ENCODE measurements at regions not wholly inside any gene's neighbourhood (a gene's known extent, or its start where the extent isn't known, plus 50 kb on each side); places are given as distances from the start of the nearest gene placed in this dataset.

GRCh38 chr2:64770137-64770780 is 116.5 kb upstream of the SERTAD2 start:
- DNase-seq: no peak

DNA sequence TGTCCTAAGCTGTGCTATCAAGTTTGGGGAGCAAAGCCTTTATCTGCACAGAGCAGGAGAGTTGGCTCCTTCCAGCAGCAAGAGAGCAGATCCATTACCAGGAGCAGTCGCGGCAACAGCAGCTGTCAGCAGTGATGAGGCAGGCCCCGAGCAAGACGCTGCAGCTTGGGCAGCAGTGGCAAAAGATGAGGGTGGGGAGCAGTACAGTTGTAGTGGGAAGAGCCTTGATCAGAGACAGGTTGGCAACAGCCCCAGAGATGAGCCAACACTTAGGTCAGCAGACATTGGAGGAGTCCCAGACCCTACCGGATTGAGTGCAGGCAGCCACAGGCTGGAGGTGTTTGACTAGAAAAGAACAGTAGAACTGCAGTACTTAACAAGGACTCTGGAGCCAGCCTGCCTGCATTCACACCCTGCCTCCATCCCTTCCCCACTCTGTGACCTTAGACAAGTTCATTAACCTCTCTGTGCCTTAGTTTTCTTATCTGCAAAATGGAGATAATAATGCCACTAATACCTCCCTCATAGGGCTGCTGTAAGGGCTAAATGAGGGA is 117.1 kb upstream of the SERTAD2 start:
- DNase-seq: no peak

GRCh38 chr2:64771737-64772136 is 118.0 kb upstream of the SERTAD2 start:
- DNase-seq: no peak

GRCh38 chr2:64773461-64774118 is 119.9 kb upstream of the SERTAD2 start:
- DNase-seq: no peak

GRCh38 chr2:64777841-64778240 is 124.1 kb upstream of the SERTAD2 start:
- no peak for DNase-seq

DNA sequence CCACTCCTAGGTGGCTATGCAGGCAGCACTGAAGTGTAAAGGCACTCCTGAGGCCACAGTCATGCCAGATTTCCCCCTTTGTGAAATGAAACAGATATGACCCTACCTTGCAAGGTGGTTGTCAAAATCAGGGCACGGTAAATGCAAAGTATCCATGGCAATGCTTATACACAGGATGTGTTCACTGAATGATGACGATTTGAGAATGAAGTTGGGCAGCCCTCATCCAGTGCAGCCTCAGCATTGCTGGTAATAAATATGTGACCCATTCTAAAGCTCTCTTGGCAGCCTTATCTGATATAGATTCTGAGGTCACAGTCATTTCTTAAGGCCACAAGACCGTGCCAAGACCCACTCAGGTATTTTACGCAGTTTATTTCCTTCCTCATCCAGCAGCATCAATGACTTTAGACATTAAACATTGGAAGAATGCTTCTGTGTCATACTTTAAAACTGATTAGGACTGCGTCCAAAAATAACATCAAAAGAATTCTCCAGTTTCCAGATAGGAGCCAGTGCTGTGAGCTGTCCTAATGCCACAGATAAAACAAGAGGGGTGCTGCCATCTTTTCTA is 125.5 kb upstream of the SERTAD2 start:
- DNase-seq: no peak

DNA sequence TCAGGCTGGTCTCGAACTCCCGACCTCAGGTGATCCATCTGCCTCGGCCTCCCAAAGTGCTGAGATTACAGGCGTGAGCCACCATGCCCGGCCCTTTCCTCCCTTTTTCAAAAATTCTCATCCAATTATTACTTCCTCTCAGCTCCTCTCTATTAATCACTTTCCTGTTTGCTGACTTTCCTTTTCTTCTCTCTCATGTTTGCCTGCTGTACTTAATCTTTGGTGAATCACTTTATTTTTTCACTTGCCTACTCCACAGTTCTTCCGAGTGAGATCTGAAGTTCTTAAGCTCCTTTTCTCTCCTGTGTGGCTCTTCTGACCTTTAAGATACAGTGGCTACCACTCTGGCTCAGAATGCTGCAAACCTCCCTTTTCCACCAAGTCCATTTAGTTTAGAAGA is 126.3 kb upstream of the SERTAD2 start:
- no peak for DNase-seq

GRCh38 chr2:64781711-64782390 is 128.1 kb upstream of the SERTAD2 start:
- no peak for DNase-seq

DNA sequence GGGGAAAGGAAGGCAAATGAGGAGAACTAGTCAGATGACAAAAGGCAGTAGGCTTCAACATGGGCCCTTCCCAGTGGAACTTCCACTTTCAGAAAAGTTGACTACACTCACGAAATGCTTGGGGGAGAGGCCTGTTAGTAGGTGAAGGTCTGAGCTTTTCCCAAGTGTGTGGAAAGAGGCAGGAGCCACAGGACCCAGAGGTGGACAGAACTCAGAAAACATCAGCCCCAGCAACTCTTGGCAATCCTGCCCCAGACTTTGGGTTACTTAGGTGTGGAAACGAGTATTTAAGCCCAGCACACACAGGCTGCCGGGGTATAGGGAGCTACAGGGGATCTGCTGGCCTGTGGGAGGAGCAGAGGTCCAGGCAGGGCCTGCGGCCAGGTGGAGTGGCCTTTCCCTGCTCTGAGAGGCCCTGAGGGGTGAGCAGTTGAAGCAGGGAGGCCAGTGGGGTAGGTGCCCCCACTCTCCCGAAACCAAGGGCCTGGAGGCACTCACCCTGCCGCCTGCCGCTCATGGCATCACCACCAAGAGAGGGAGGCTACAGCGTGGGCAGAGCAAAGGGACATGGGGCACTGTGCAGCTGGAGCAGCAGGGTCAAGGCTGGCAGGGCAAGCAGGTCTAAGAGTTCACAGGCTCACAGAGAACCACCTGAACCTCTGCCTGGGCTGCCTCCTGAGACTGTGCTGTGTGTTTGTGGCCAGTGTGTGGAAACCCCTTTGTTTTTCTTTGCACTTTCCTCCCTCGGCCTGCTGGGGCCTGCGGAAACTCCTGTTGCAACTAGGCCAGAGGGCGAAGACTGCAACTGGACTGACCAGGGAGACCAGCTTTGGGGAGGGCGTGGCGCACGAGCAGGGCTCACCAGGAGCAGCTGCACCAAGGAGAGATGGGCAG is 130.7 kb upstream of the SERTAD2 start:
- no peak for DNase-seq

- no peak for DNase-seq
These were observed 131.5 kb upstream of the SERTAD2 start for GRCh38 chr2:64785245-64785644.

DNA sequence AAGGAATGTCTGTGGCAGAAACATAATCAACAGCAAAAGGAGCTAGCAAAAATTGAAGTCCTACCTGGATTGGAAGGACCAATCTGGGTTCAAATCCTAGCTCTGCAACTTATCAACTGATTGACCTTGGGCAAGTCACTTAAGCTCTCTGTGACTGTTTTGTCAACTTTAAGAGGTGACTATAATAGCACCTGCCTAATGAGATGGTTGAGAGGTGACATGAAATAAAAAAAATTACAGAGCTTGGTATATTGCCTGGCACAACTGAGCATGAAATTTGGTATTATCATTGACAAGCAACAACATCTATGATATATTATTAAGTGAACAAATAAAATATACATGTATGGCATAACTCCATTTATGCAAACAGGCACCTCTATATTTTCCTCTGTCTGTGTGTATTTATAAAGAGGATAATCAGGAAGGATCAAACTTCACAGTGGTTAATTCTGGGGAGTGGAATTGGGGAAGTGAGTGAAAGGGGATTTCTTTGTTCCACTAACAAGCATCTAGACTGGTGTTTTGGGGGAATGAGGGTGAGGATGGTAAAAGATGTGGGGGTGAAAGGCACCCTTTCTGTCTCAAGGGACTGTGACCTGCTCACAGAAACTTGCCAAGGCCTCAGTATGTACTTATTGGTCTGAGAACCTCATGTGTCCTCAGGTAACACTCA is 132.8 kb upstream of the SERTAD2 start:
- no peak for DNase-seq

DNA sequence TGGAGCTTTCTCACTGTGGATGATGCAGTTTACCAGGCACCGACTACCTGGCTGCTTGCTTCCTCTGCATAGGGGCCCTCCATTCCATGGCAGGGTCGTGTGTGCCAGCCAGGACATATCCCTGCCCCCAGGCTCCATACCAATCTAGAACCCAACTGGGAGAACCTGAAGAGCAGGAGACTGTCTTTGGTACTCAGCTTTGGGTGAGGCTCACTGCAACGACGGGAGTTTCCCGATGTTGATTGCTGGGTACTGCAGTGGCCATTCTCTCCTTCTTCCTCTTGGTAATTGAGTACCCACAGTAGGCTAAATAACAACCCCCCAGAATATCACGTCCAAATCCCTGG is 133.3 kb upstream of the SERTAD2 start:
- DNase-seq: no peak

DNA sequence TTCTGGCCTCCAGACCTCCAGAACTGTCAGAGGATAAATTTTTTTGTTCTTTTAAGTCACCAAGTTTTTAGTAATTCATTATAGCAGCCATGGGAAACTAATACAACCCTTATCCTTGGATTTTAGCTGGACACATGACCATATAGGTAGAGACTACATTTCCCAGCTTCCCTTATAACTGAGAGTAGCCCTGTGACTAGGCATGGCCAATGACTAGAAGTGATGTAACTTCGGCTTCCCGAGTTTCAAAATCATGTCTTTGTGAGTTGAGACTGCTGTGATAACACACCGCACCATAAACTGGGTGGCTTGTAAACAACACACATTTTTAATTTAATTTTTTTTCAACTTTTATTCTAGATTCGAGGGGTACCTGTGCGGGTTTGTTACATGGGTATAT is 134.0 kb upstream of the SERTAD2 start:
- no peak for DNase-seq

DNA sequence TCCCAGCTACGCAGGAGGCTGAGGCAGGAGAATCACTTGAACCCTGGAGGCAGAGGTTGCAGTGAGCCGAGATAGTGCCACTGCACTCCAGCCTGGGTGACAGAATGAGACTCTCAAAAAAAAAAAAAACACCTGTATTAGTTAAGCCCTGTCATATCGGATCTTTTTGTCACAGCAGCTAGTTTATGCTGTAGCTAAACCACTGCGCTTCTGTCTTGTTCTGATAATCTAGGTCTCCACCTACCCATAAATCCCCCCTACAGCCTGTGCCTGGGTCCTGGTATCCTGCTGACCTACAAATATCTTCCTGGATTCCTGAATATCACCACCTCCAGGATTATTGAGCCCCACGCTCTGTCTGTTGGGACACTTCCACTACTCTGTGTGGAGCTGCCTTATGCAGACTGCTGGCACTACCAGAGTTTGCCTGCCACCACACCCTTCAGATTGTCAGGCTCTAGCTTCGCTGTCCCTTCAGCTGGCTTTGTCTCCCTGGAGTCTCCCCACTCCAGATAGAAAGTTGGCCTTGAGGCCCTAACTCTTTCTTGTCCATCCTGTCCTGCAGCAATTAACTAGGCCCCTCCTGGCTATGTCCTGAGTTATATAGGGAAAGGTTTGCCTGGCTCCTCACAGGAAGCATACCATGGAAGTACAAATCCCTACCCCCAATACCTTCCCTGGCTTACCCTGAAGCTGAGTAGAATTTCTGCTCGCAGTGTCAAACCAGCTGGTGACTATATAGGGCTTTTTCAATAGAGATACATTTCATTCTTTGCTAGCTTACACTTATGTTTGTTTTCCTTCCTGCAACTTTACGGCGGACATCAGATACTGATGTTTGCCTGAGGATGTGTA is 136.0 kb upstream of the SERTAD2 start:
- DNase-seq: no peak

DNA sequence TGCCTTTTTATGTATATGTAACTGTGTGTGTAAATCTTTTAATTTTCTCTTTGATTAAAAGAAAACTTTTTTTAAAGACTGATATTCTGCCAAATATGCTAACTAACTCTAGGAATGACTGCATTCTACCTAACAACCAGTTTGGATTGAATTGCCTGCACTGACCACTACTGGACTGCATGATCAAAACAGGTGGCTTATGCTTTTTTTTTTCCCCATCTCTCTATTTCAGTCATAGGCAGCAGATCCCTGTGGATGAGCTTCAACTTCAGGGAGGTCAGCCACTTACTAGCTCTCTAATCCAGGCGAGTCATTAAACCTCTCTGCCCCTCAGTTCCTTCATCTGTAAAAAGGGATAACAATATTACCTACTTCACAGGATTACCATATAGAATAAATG is 138.6 kb upstream of the SERTAD2 start:
- DNase-seq: no peak

GRCh38 chr2:64792995-64793639 is 139.4 kb upstream of the SERTAD2 start:
- DNase-seq: no peak

DNA sequence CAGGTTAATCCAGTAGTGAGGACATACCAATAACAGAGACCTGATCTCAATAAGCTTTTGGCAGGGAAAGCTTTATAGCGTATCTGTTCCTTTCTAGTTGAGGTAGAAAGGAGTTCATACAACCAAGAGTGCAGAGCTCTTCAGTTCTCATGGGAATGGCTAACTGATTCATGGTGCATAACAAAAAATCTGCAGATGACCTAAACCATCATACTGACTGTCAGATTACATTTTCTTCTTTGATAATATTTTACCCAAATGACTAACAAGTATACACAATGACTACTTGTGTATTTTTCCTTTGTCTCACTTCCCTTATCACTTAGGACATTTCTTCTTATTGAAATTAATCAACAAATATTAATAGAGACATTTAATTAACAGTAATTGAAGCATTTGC is 140.0 kb upstream of the SERTAD2 start:
- DNase-seq: no peak

GRCh38 chr2:64794426-64794995 is 140.8 kb upstream of the SERTAD2 start:
- no peak for DNase-seq

- DNase-seq: no peak
These were observed 141.4 kb upstream of the SERTAD2 start for GRCh38 chr2:64795024-64795592.

DNA sequence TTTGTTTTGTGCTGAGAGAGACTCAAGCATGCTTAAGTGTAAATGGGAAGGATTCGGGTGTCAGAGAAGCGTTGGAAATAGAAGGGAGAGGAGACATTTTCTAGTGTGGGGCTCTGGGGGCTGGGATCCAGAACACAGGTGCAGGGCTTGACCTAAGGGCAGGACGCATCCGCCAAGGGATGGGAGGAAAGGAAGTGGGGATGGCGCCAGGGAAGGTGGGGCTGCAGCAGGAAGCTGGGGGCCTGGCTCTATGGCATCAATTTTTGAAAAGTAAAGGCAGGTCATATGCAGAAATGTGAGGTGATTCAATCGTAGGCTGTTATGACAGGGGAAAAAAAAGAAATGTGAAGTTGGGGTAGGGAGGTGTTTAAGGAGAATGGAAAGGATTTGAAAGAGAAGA is 143.2 kb upstream of the SERTAD2 start:
- DNase-seq: no peak
